Suprapubic skin (tissue), 4 donors: ENCODE measurements at regions not wholly inside any gene's neighbourhood (a gene's known extent, or its start where the extent isn't known, plus 50 kb on each side); places are given as distances from the start of the nearest gene placed in this dataset.

Experiments used
- DNase-seq, 2 donors: peaks; one replicate each; pipeline ENCODE4 v3.0.0-alpha.2; 2019; ENCODE audit warnings: low spot score in 2 of 2
- H3K27ac ChIP-seq: fragments of 200-600 bp; sonication (generic); one replicate; pipeline ENCODE4 v1.5.1; 2019
- H3K27me3 ChIP-seq: fragments of 200-600 bp; sonication (generic); one replicate; pipeline ENCODE4 v1.5.1; 2019
- H3K36me3 ChIP-seq: fragments of 200-600 bp; sonication (generic); one replicate; pipeline ENCODE4 v1.5.1; 2019
- H3K4me1 ChIP-seq: fragments of 200-600 bp; sonication (generic); one replicate; pipeline ENCODE4 v1.5.1; 2019
- H3K4me3 ChIP-seq: fragments of 200-600 bp; sonication (generic); one replicate; pipeline ENCODE4 v1.5.1; 2019; ENCODE audit warnings: mild to moderate bottlenecking
- H3K9me3 ChIP-seq: fragments of 200-600 bp; sonication (generic); one replicate; pipeline ENCODE4 v1.5.1; 2019
- EP300 ChIP-seq: sonication (generic); formaldehyde crosslinking; IDR thresholded peaks from one replicate; pipeline ENCODE4 v1.6.1; 2017; ENCODE audit warnings: antibody characterized with exemption
- POLR2A ChIP-seq, 2 donors: fragments of 450-650 bp; IDR thresholded peaks; one replicate each; pipeline ENCODE4 v1.6.1; 2017; ENCODE audit warnings: antibody characterized with exemption in 2 of 2, mild to moderate bottlenecking in 2 of 2, moderate library complexity in 2 of 2
- POLR2AphosphoS5 ChIP-seq, 3 donors: sonication (generic); formaldehyde crosslinking; IDR thresholded peaks; one replicate each; pipeline ENCODE4 v1.6.1; 2017; ENCODE audit warnings: antibody characterized with exemption in 3 of 3
- WGBS: methylation state at CpG from one replicate; pipeline ENCODE4 v1.1.5; 2018; 5-methylcytosine and 5-hydroxymethylcytosine counted together
- TF ChIP-seq, protein P1 (sequence below), 2 donors: fragments of 200-600 bp in 1 of 2; fragments of 450-650 bp in 1 of 2; sonication (generic) in 1 of 2; IDR thresholded peaks; one replicate each; pipeline ENCODE4 v1.5.1; 2016 to 2019; ENCODE audit warnings: antibody characterized with exemption in 2 of 2, mild to moderate bottlenecking in 1 of 2, moderate library complexity in 1 of 2

DNA sequence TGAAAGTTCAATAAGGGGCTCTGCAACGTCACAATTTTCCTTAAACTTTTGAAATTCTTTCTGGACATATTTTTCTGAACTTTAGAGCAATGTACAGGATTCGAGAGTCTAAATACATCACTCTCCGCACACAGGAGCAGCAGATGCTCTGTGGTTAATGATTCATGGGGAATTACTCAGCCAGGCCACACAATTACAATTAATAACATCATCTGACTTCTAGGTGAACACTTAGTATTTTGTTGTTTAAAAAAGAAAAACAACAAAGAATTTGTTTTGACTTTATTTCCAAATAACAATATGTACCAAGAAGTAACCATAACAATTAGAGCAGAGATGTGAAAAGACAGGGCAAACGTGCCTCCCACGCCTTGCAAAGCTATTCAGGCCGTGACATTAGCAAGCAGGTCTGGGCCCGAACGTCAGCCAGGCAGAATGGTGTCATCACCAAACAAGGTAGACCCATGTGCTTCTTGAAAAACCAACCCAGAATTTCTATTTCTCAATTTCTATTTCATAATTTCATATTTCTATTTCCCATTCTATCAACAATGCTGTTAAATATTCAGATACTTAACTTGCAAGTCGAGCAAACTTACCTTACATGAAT, 236.3 kb downstream of the COL4A1 start:
- no peak for DNase-seq
- TF ChIP-seq EP300 = no peak
- no peak for TF ChIP-seq POLR2AphosphoS5 (IDR thresholded peaks at IDR 0.05)
- TF ChIP-seq POLR2A (IDR thresholded peaks at IDR 0.05) = no peak
- TF ChIP-seq, protein P1, sequence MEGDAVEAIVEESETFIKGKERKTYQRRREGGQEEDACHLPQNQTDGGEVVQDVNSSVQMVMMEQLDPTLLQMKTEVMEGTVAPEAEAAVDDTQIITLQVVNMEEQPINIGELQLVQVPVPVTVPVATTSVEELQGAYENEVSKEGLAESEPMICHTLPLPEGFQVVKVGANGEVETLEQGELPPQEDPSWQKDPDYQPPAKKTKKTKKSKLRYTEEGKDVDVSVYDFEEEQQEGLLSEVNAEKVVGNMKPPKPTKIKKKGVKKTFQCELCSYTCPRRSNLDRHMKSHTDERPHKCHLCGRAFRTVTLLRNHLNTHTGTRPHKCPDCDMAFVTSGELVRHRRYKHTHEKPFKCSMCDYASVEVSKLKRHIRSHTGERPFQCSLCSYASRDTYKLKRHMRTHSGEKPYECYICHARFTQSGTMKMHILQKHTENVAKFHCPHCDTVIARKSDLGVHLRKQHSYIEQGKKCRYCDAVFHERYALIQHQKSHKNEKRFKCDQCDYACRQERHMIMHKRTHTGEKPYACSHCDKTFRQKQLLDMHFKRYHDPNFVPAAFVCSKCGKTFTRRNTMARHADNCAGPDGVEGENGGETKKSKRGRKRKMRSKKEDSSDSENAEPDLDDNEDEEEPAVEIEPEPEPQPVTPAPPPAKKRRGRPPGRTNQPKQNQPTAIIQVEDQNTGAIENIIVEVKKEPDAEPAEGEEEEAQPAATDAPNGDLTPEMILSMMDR (IDR thresholded peaks at IDR 0.05) = no peak
- H3K9me3 ChIP-seq = no peaks in the 10 kb centered on the region
- H3K27ac ChIP-seq = no peak overlapping the region
- H3K4me3 ChIP-seq = no peak overlapping the region
- 66% methylated on average over 9 of the region's 9 CpGs for WGBS
- no peaks in the 10 kb centered on the region for H3K4me1 ChIP-seq
- H3K27me3 ChIP-seq = no peaks in the 10 kb centered on the region
- H3K36me3 ChIP-seq = no peaks in the 10 kb centered on the region

DNA sequence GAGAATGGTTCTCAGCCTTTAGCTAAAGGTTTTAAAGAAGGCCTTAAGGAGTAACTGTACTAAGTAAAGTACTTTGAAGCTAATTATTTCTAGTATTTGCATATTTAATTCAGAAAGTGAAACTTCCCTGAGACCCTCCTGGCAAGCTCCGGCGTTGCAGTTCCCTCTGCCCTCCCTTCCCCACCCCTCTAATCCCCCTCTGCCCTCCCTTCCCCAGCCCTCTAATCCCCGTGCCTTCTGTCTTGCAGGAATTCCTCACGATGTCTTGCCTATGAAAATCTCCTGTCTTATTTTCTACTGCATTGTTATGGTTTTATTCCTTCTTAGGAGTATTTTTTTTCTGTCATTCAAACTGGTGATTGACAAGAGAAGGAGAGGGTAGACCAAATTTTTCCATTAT, 236.9 kb downstream of the COL4A1 start:
- Histone ChIP-seq H3K9me3 (no peaks in the 10 kb centered on the region), H3K27ac (no peak overlapping the region), H3K4me1 (no peaks in the 10 kb centered on the region), H3K4me3 (no peak overlapping the region), H3K36me3 (no peaks in the 10 kb centered on the region), H3K27me3 (no peaks in the 10 kb centered on the region)
- TF ChIP-seq POLR2A (IDR thresholded peaks at IDR 0.05) (no peak), EP300 (no peak), POLR2AphosphoS5 (IDR thresholded peaks at IDR 0.05) (no peak)
- TF ChIP-seq, protein P1 (IDR thresholded peaks at IDR 0.05) = no peak
- 43% methylated on average over 4 of the region's 4 CpGs for WGBS
- no peak for DNase-seq

- H3K36me3 ChIP-seq = no peaks in the 10 kb centered on the region
- over 99% methylated on average over 3 of the region's 3 CpGs for WGBS
- H3K27me3 ChIP-seq = no peaks in the 10 kb centered on the region
- TF ChIP-seq POLR2AphosphoS5 (IDR thresholded peaks at IDR 0.05) = no peak
- no peak for TF ChIP-seq EP300
- TF ChIP-seq POLR2A (IDR thresholded peaks at IDR 0.05) = no peak
- TF ChIP-seq, protein P1 (IDR thresholded peaks at IDR 0.05) = no peak
- no peak overlapping the region for H3K4me3 ChIP-seq
- no peak for DNase-seq
- no peaks in the 10 kb centered on the region for H3K9me3 ChIP-seq
- no peak overlapping the region for H3K27ac ChIP-seq
- no peaks in the 10 kb centered on the region for H3K4me1 ChIP-seq
These were observed 238.8 kb downstream of the COL4A1 start for GRCh38 chr13:110068176-110068473.

GRCh38 chr13:110067355-110068175, 239.4 kb downstream of the COL4A1 start:
- 95% methylated on average over 6 of the region's 6 CpGs for WGBS
- DNase-seq = no peak
- Histone ChIP-seq H3K27me3 (no peaks in the 10 kb centered on the region), H3K36me3 (no peaks in the 10 kb centered on the region), H3K27ac (no peak overlapping the region), H3K4me1 (no peaks in the 10 kb centered on the region), H3K9me3 (no peaks in the 10 kb centered on the region), H3K4me3 (no peak overlapping the region)
- TF ChIP-seq POLR2AphosphoS5 (IDR thresholded peaks at IDR 0.05) = no peak

DNA sequence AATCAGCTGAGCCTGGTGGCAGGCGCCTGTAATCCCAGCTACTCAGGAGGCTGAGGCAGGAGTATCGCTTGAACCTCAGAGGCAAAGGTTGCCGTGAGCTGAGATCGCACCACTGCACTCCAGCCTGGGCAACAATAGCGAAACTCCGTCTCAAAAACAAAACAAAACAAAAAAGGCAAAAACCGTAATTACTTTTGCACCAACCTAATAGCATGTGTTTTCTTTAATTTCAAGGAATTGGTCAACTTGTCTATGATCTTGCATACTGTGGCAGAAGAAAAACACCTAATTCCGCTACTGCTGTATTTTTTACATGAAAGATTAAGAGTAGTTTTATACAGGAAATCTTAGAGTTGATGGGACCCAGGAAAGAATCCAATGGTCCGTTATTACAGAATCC, 241.2 kb downstream of the COL4A1 start:
- Histone ChIP-seq H3K27me3 (no peaks in the 10 kb centered on the region), H3K27ac (no peak overlapping the region), H3K36me3 (no peaks in the 10 kb centered on the region), H3K9me3 (no peaks in the 10 kb centered on the region), H3K4me1 (no peaks in the 10 kb centered on the region), H3K4me3 (no peak overlapping the region)
- TF ChIP-seq POLR2AphosphoS5 (IDR thresholded peaks at IDR 0.05) (no peak), EP300 (no peak)
- TF ChIP-seq, protein P1 (IDR thresholded peaks at IDR 0.05) = no peak
- WGBS = 95% methylated on average over 9 of the region's 9 CpGs
- no peak for DNase-seq
